ENCODE measurements at regions not wholly inside any gene's neighbourhood (a gene's known extent, or its start where the extent isn't known, plus 50 kb on each side); places are given as distances from the start of the nearest gene placed in this dataset.
A peak's percentile ranks its signal among the peaks of the same experiment; 100 is the strongest.

- Histone ChIP-seq H3K4ac (replicated peaks; ENCODE audit: insufficient read length, low read depth, low read length) (no peak overlapping the region), H3K23ac (ENCODE audit: insufficient read length) (no peak overlapping the region), H3K79me1 (ENCODE audit: low read depth, low read length) (no peaks in the 10 kb centered on the region), H3K23me2 (ENCODE audit: low read depth, low read length) (no peaks in the 10 kb centered on the region), H2BK12ac (ENCODE audit: low read depth, low read length) (no peak overlapping the region), H4K8ac (ENCODE audit: extremely low read depth, insufficient read depth, low read length) (no peak overlapping the region), H3K27me3 (replicated peaks in 1 of 4; ENCODE audit: control insufficient read depth in 3 of 4, extremely low read depth in 1 of 4, insufficient read depth in 3 of 4, low read length in 3 of 4) (no peaks in the 10 kb centered on the region), H2BK15ac (ENCODE audit: low read length) (no peak overlapping the region), H4K5ac (ENCODE audit: insufficient read length, low read depth, low read length) (no peak overlapping the region), H3K18ac (ENCODE audit: extremely low read depth, low read length) (no peak overlapping the region), H3K4me2 (ENCODE audit: insufficient read depth in 1 of 2, low read depth in 2 of 2, low read length in 2 of 2) (no peak overlapping the region), H3K9ac (replicated peaks in 1 of 4; ENCODE audit: extremely low read depth in 1 of 4, low read depth in 3 of 4, low read length in 3 of 4) (no peak overlapping the region), H4K20me1 (replicated peaks in 1 of 2; ENCODE audit: control insufficient read depth in 1 of 2, insufficient read depth in 2 of 2, low read length in 2 of 2) (no peaks in the 10 kb centered on the region), H2BK20ac (ENCODE audit: low read length) (no peak overlapping the region), H3K36me3 (ENCODE audit: control insufficient read depth in 2 of 4, insufficient read depth in 4 of 4, low read length in 3 of 4) (no peaks in the 10 kb centered on the region), H2AFZ (ENCODE audit: low read length) (no peak overlapping the region), H4K91ac (replicated peaks; ENCODE audit: insufficient read length, low read length) (no peak overlapping the region), H2AK5ac (ENCODE audit: low read depth, low read length) (no peak overlapping the region), H2BK5ac (ENCODE audit: low read depth, low read length) (no peak overlapping the region), H3K4me1 (replicated peaks in 1 of 4; ENCODE audit: control insufficient read depth in 3 of 4, insufficient read depth in 4 of 4, low read length in 3 of 4) (no peaks in the 10 kb centered on the region), H3K27ac (ENCODE audit: low read depth, low read length) (no peak overlapping the region), H2BK120ac (replicated peaks; ENCODE audit: low read depth, low read length) (no peak overlapping the region), H3K79me2 (ENCODE audit: control insufficient read depth in 1 of 2, insufficient read depth in 2 of 2, low read length in 2 of 2) (no peaks in the 10 kb centered on the region), H3K14ac (ENCODE audit: insufficient read length) (no peak overlapping the region), H3K4me3 (ENCODE audit: extremely low read depth in 1 of 4, insufficient read depth in 2 of 4, low read depth in 3 of 4, low read length in 4 of 4) (no peak overlapping the region), H3K9me3 (ENCODE audit: insufficient read depth in 2 of 2, low read depth in 1 of 2, low read length in 1 of 2) (peaks cover 0 to 2% of the 10 kb centered on the region in 2 experiments; a peak in 1 of 4 replicates), H3K56ac (replicated peaks; ENCODE audit: insufficient read length, low read depth, low read length) (no peak overlapping the region)
- CTCF ChIA-PET (ENCODE audit: partially characterized antibody) = interaction anchor here (1.2 kb wide), 1 partner anchor 8 kb away, joined by 3 read pairs; no protein-coding TSS in a partner anchor
- no peak for FAIRE-seq
- WGBS, 2 experiments (ENCODE audit: extremely low coverage in 1 of 2, insufficient coverage in 1 of 2, insufficient read length in 1 of 2, insufficient replicate concordance in 2 of 2, low coverage in 1 of 2, low lambda C conversion rate in 2 of 2, missing lambda C conversion rate in 1 of 2) = 95% methylated on average over 5 of the region's 6 CpGs; no CpG with 5 or more reads in 1 of the 2 experiments
- TF ChIP-seq FOSL1 (IDR thresholded peaks at IDR 0.05; ENCODE audit: insufficient read depth, low read depth, low read length) = no peak
- TF ChIP-seq JUND (IDR thresholded peaks at IDR 0.05; ENCODE audit: low read length) = no peak
- no peak for TF ChIP-seq RAD21 (IDR thresholded peaks at IDR 0.05 in 1 of 2, conservative IDR thresholded peaks at IDR 0.05 in 1 of 2; ENCODE audit: low read depth in 2 of 2, low read length in 2 of 2)
- no peak for TF ChIP-seq CHD2 (IDR thresholded peaks at IDR 0.05; ENCODE audit: low read length)
- TF ChIP-seq POU5F1 (IDR thresholded peaks at IDR 0.05; ENCODE audit: low read depth, low read length) = no peak
- no peak for TF ChIP-seq CREB1 (IDR thresholded peaks at IDR 0.05)
- peak in 1 of 2 experiments; percentile 13 for DNase-seq (ENCODE audit: low read depth in 1 of 2, low spot score in 2 of 2)
- POLR2A ChIA-PET (ENCODE audit: partially characterized antibody) = no interaction called here
Measured at GRCh38 chr4:184300816-184301215, 83.1 kb upstream of the ENPP6 start.
